ENCODE measurements at regions not wholly inside any gene's neighbourhood (a gene's known extent, or its start where the extent isn't known, plus 50 kb on each side); places are given as distances from the start of the nearest gene placed in this dataset.

DNA sequence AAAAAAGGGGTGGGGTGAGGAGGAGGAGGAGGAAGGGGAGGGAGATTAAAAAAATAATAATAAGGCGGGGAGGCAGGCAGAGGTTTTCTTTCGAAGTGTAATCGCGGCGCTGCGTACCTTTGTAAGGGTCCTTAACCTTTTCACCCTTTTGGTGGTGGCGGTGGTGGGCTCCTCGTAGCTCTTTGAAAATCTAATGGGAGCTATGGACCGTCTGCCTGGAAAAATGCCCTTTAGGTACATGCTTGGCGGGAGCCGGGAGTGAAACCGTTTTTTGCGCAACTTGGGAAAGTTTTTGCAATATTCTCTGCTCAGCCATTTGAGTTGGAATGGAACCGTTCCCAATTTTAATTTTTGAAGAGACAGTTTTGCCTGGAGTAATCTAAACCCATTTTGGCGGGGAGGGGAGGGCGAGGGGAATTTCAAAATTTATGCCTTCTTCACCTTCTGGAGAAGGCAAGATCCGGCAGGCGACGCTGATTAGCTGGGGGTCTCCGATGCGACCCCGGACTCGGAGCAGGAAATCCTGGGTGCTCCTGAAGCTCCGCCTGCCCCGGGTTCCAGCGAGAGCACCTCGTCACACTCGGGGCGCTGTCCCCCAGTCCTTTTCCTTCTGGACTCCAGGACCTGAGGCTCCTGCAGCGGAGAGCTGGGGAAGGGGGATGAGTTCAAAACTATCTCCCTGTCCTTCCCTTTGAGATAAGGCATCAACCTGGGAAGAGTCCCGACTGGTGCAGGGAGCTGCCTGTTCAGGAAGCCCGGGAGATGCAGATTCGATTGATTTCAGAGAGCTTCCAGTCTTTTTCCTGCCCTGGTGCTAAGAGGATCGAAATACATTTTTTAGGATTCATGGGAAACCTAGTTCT is 74.6 kb upstream of the TBX5 start:
- peak; percentile 23 for TF ChIP-seq POLR2AphosphoS5 (IDR thresholded peaks at IDR 0.05)
- no peak for TF ChIP-seq EZH2 (IDR thresholded peaks at IDR 0.05; ENCODE audit: borderline replicate concordance, insufficient read depth, low read length, poor library complexity, severe bottlenecking)
- Histone ChIP-seq H3K4me3 (ENCODE audit: low read length) (no peak overlapping the region), H4K20me1 (ENCODE audit: insufficient read depth) (no peaks in the 10 kb centered on the region), H3K27me3 (ENCODE audit: insufficient read depth, low read depth, low read length) (peaks cover 82% of the 10 kb centered on the region), H3K9me3 (ENCODE audit: low read length) (peaks cover 3% of the 10 kb centered on the region), H3K9ac (ENCODE audit: low read length) (no peak overlapping the region), H3F3A (ENCODE audit: insufficient read depth, low read length, poor library complexity, severe bottlenecking) (no peaks in the 10 kb centered on the region), H2AFZ (ENCODE audit: low read depth, low read length) (no peak overlapping the region), H3K27ac (ENCODE audit: low read length) (no peak overlapping the region), H3K9me2 (ENCODE audit: insufficient read depth, low read length) (no peaks in the 10 kb centered on the region), H3K36me3 (ENCODE audit: insufficient read depth, low read length) (no peaks in the 10 kb centered on the region), H3K79me2 (replicated peaks; ENCODE audit: insufficient read depth, low read length) (no peaks in the 10 kb centered on the region), H3K4me2 (ENCODE audit: low read length) (no peak overlapping the region)

DNA sequence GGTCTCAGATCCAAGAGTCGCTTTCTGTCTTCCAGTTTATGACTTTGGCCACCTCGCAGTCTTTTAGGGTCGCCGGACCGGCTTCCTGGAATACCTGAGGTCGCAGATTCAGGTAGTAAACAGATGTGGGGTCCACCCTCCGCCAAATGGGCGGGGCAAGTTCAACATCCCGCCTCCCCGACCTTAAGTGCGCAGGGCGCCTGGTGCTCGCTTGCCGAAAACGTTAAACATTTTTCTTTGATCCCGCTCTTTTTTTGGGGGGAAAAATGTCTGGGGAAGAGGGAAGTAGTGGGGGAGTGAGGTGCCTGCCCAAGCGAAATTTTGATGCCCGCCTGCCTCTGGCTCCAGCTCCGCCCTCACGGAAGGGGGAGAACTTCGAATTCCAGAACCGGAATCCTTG is 73.9 kb upstream of the TBX5 start:
- Histone ChIP-seq H3K9ac (ENCODE audit: low read length) (no peak overlapping the region), H2AFZ (ENCODE audit: low read depth, low read length) (no peak overlapping the region), H3K4me2 (ENCODE audit: low read length) (no peak overlapping the region), H3K27ac (ENCODE audit: low read length) (no peak overlapping the region), H3K79me2 (replicated peaks; ENCODE audit: insufficient read depth, low read length) (no peaks in the 10 kb centered on the region), H3K9me3 (ENCODE audit: low read length) (peaks cover 3% of the 10 kb centered on the region), H3F3A (ENCODE audit: insufficient read depth, low read length, poor library complexity, severe bottlenecking) (no peaks in the 10 kb centered on the region), H3K4me3 (ENCODE audit: low read length) (no peak overlapping the region), H3K27me3 (ENCODE audit: insufficient read depth, low read depth, low read length) (peaks cover 88% of the 10 kb centered on the region), H4K20me1 (ENCODE audit: insufficient read depth) (no peaks in the 10 kb centered on the region), H3K36me3 (ENCODE audit: insufficient read depth, low read length) (no peaks in the 10 kb centered on the region), H3K9me2 (ENCODE audit: insufficient read depth, low read length) (no peaks in the 10 kb centered on the region)
- TF ChIP-seq EP300 (conservative IDR thresholded peaks at IDR 0.05; ENCODE audit: poor library complexity, severe bottlenecking) (no peak), RAD21 (conservative IDR thresholded peaks at IDR 0.05) (no peak), EZH2 (IDR thresholded peaks at IDR 0.05; ENCODE audit: borderline replicate concordance, insufficient read depth, low read length, poor library complexity, severe bottlenecking) (no peak), POLR2AphosphoS5 (IDR thresholded peaks at IDR 0.05) (no peak), TAF1 (IDR thresholded peaks at IDR 0.05; ENCODE audit: low read depth) (no peak), MXI1 (conservative IDR thresholded peaks at IDR 0.05; ENCODE audit: poor library complexity, severe bottlenecking) (no peak), REST (IDR thresholded peaks at IDR 0.05; ENCODE audit: borderline replicate concordance) (no peak), SMC3 (conservative IDR thresholded peaks at IDR 0.05; ENCODE audit: poor library complexity) (no peak)
- TF ChIP-seq, protein P1, sequence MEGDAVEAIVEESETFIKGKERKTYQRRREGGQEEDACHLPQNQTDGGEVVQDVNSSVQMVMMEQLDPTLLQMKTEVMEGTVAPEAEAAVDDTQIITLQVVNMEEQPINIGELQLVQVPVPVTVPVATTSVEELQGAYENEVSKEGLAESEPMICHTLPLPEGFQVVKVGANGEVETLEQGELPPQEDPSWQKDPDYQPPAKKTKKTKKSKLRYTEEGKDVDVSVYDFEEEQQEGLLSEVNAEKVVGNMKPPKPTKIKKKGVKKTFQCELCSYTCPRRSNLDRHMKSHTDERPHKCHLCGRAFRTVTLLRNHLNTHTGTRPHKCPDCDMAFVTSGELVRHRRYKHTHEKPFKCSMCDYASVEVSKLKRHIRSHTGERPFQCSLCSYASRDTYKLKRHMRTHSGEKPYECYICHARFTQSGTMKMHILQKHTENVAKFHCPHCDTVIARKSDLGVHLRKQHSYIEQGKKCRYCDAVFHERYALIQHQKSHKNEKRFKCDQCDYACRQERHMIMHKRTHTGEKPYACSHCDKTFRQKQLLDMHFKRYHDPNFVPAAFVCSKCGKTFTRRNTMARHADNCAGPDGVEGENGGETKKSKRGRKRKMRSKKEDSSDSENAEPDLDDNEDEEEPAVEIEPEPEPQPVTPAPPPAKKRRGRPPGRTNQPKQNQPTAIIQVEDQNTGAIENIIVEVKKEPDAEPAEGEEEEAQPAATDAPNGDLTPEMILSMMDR (IDR thresholded peaks at IDR 0.05; ENCODE audit: poor library complexity, severe bottlenecking), result no peak
